HEK293 (cell line): ENCODE measurements at regions not wholly inside any gene's neighbourhood (a gene's known extent, or its start where the extent isn't known, plus 50 kb on each side); places are given as distances from the start of the nearest gene placed in this dataset.

Experiments used
- CTCF ChIA-PET: fragments of 350-600 bp; formaldehyde crosslinking; extraction: SDS; loops from one replicate; lab custom pipeline; 2021; ENCODE audit warnings: antibody characterized with exemption; lab: Yijun Ruan, JAX
- POLR2A ChIA-PET: fragments of 300-600 bp; formaldehyde crosslinking; extraction: SDS; loops from one replicate; lab custom pipeline; 2020; ENCODE audit warnings: antibody characterized with exemption, inconsistent platforms; lab: Yijun Ruan, JAX
- H3K27ac ChIP-seq: fragments of 200-500 bp; sonication (Bioruptor generic); 2 replicates; pipeline ENCODE4 v1.5.1; 2014; ENCODE audit warnings: low read depth, low read length, control low read depth, inconsistent platforms; ENCODE audit errors: extremely low read depth
- H3K36me3 ChIP-seq, 2 experiments: fragments of 200-500 bp in 1 of 2; sonication (Bioruptor generic) in 1 of 2; 1 replicate in 1 of 2; 2 replicates in 1 of 2; pipeline ENCODE4 v1.5.1; 2014 to 2017; ENCODE audit warnings: inconsistent platforms in 2 of 2, low read length in 2 of 2; ENCODE audit not compliant: control insufficient read depth in 2 of 2, insufficient read depth in 1 of 2
- H3K4me1 ChIP-seq: fragments of 200-500 bp; sonication (Bioruptor generic); 2 replicates; pipeline ENCODE4 v1.5.1; 2014; ENCODE audit warnings: mild to moderate bottlenecking, low read length, inconsistent platforms; ENCODE audit not compliant: control insufficient read depth, insufficient read depth
- H3K4me3 ChIP-seq: 2 replicates; pipeline ENCODE4 v1.5.1; 2011; ENCODE audit warnings: low read depth, mild to moderate bottlenecking, control low read depth, low read length, moderate library complexity
- H3K9me3 ChIP-seq: fragments of 200-500 bp; sonication (Bioruptor generic); 2 replicates; pipeline ENCODE4 v1.5.1; 2014; ENCODE audit warnings: low read depth, low read length, inconsistent platforms; ENCODE audit not compliant: control insufficient read depth, insufficient read depth
- BCL11B ChIP-seq: fragments of 450-650 bp; formaldehyde crosslinking; IDR thresholded peaks from 2 replicates; pipeline ENCODE4 v1.5.1; 2016; ENCODE audit warnings: low read depth, missing biosample characterization, missing genetic modification characterization
- KLF8 ChIP-seq: fragments of 450-650 bp; formaldehyde crosslinking; IDR thresholded peaks from 2 replicates; pipeline ENCODE4 v1.5.1; 2016; ENCODE audit warnings: missing biosample characterization, missing genetic modification characterization
- YY1 ChIP-seq: fragments of 450-650 bp; formaldehyde crosslinking; IDR thresholded peaks from 2 replicates; pipeline ENCODE4 v1.5.1; 2018; ENCODE audit warnings: missing biosample characterization, missing genetic modification characterization
- YY2 ChIP-seq: fragments of 450-650 bp; formaldehyde crosslinking; IDR thresholded peaks from 2 replicates; pipeline ENCODE4 v1.5.1; 2016; ENCODE audit warnings: missing biosample characterization, missing genetic modification characterization
- ZBTB20 ChIP-seq: fragments of 450-650 bp; formaldehyde crosslinking; IDR thresholded peaks from 2 replicates; pipeline ENCODE4 v1.5.1; 2016; ENCODE audit warnings: missing biosample characterization, missing genetic modification characterization
- ZEB2 ChIP-seq: fragments of 450-650 bp; formaldehyde crosslinking; IDR thresholded peaks from 2 replicates; pipeline ENCODE4 v1.5.1; 2016; ENCODE audit warnings: missing biosample characterization, missing genetic modification characterization
- ZIC2 ChIP-seq: fragments of 450-650 bp; formaldehyde crosslinking; IDR thresholded peaks from 2 replicates; pipeline ENCODE4 v1.5.1; 2016; ENCODE audit warnings: missing biosample characterization, missing genetic modification characterization
- ZNF169 ChIP-seq: fragments of 450-650 bp; formaldehyde crosslinking; IDR thresholded peaks from 2 replicates; pipeline ENCODE4 v1.5.1; 2016; ENCODE audit warnings: missing biosample characterization, missing genetic modification characterization
- ZNF202 ChIP-seq: fragments of 450-650 bp; formaldehyde crosslinking; IDR thresholded peaks from 2 replicates; pipeline ENCODE4 v1.5.1; 2016; ENCODE audit warnings: missing biosample characterization, missing genetic modification characterization, borderline replicate concordance
- ZNF274 ChIP-seq, 2 experiments: fragments of 200-500 bp in 1 of 2; fragments of 450-650 bp in 1 of 2; sonication (Bioruptor generic) in 1 of 2; formaldehyde crosslinking in 1 of 2; IDR thresholded peaks; 2 replicates each; pipeline versions ENCODE4 v1.5.1 to v1.6.1; 2014 to 2016; ENCODE audit warnings: borderline replicate concordance in 1 of 2, inconsistent platforms in 1 of 2, low read length in 1 of 2, missing biosample characterization in 1 of 2, missing genetic modification characterization in 1 of 2
- ZNF292 ChIP-seq: fragments of 450-650 bp; formaldehyde crosslinking; IDR thresholded peaks from 2 replicates; pipeline ENCODE4 v1.5.1; 2016; ENCODE audit warnings: low read depth, missing biosample characterization, missing genetic modification characterization, borderline replicate concordance
- ZNF335 ChIP-seq: fragments of 450-650 bp; formaldehyde crosslinking; conservative IDR thresholded peaks from 2 replicates; pipeline ENCODE4 v1.5.1; 2016; ENCODE audit warnings: missing biosample characterization, missing genetic modification characterization
- ZNF501 ChIP-seq: fragments of 450-650 bp; formaldehyde crosslinking; IDR thresholded peaks from 2 replicates; pipeline ENCODE4 v1.5.1; 2016; ENCODE audit warnings: missing biosample characterization, missing genetic modification characterization
- ZNF530 ChIP-seq: fragments of 450-650 bp; formaldehyde crosslinking; IDR thresholded peaks from 2 replicates; pipeline ENCODE4 v1.5.1; 2016; ENCODE audit warnings: low read depth, missing biosample characterization, missing genetic modification characterization
- ZNF544 ChIP-seq: fragments of 450-650 bp; formaldehyde crosslinking; IDR thresholded peaks from 2 replicates; pipeline ENCODE4 v1.5.0; 2017; ENCODE audit warnings: missing biosample characterization, missing genetic modification characterization
- ZNF658 ChIP-seq: fragments of 450-650 bp; formaldehyde crosslinking; IDR thresholded peaks from 2 replicates; pipeline ENCODE4; 2016; ENCODE audit warnings: missing biosample characterization, missing genetic modification characterization
- ZNF660 ChIP-seq: fragments of 450-650 bp; IDR thresholded peaks from 2 replicates; pipeline ENCODE4 v1.5.1; 2018; ENCODE audit warnings: missing biosample characterization, mild to moderate bottlenecking, missing genetic modification characterization
- ZNF677 ChIP-seq: fragments of 450-650 bp; IDR thresholded peaks from 2 replicates; pipeline ENCODE4 v1.5.0; 2018; ENCODE audit warnings: missing biosample characterization, mild to moderate bottlenecking, missing genetic modification characterization, moderate library complexity
- ZNF768 ChIP-seq: fragments of 450-650 bp; formaldehyde crosslinking; IDR thresholded peaks from 2 replicates; pipeline ENCODE4 v1.5.1; 2018; ENCODE audit warnings: missing biosample characterization, mild to moderate bottlenecking, missing genetic modification characterization
- ZNF776 ChIP-seq: fragments of 450-650 bp; formaldehyde crosslinking; IDR thresholded peaks from 2 replicates; pipeline ENCODE4 v1.5.0; 2017; ENCODE audit warnings: missing biosample characterization, missing genetic modification characterization, borderline replicate concordance
- ZSCAN16 ChIP-seq: fragments of 450-650 bp; formaldehyde crosslinking; IDR thresholded peaks from 2 replicates; pipeline ENCODE4 v1.5.1; 2016; ENCODE audit warnings: missing biosample characterization, missing genetic modification characterization
- ZSCAN30 ChIP-seq: fragments of 450-650 bp; IDR thresholded peaks from 2 replicates; pipeline ENCODE4 v1.5.1; 2018; ENCODE audit warnings: missing biosample characterization, mild to moderate bottlenecking, missing genetic modification characterization, moderate library complexity
- TF ChIP-seq, protein P1 (sequence below): fragments of 450-650 bp; formaldehyde crosslinking; IDR thresholded peaks from 2 replicates; pipeline ENCODE4 v1.5.1; 2016; ENCODE audit warnings: missing biosample characterization, missing genetic modification characterization
- TF ChIP-seq, protein P2 (sequence below): fragments of 450-650 bp; formaldehyde crosslinking; IDR thresholded peaks from 2 replicates; pipeline ENCODE4 v1.5.1; 2016; ENCODE audit warnings: missing biosample characterization, missing genetic modification characterization
- TF ChIP-seq, protein P3 (sequence below): fragments of 450-650 bp; formaldehyde crosslinking; IDR thresholded peaks from 2 replicates; pipeline ENCODE4 v1.5.1; 2016; ENCODE audit warnings: missing biosample characterization, missing genetic modification characterization
- TF ChIP-seq, protein P4 (sequence below): fragments of 450-650 bp; formaldehyde crosslinking; optimal IDR thresholded peaks from 2 replicates; pipeline ENCODE3; 2016; ENCODE audit warnings: missing biosample characterization, mild to moderate bottlenecking, missing genetic modification characterization

DNA sequence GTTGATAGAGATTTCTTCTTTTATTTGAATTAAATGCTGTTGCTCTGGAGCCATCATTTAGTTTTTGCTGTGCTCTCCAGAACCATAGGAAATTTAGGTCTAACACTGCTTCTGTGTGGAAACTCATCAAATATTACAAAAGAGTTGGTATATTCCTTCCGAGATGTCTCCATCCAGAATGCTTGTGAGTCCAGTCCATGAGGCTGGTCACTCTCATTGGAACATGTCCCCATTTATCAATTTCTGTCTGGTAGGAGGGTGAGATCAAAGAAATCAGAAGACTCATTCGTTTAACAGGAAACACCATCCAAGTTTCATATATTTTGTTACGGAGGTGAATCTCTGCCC is 52.4 kb upstream of the LMO2 start:
- H3K4me1 ChIP-seq, result no peaks in the 10 kb centered on the region
- no peak overlapping the region for H3K27ac ChIP-seq
- CTCF ChIA-PET, result interaction anchor here (1.1 kb wide), 1 partner anchor 44 kb away, joined by 6 read pairs; no protein-coding TSS in a partner anchor
- H3K4me3 ChIP-seq, result no peak overlapping the region
- H3K9me3 ChIP-seq, result no peaks in the 10 kb centered on the region
- H3K36me3 ChIP-seq, result no peaks in the 10 kb centered on the region
- POLR2A ChIA-PET, result no interaction called here
- TF ChIP-seq ZNF292 (no peak), ZNF501 (no peak), ZIC2 (tag by site-specific recombination) (no peak), KLF8 (tag by site-specific recombination) (no peak), ZEB2 (tag by site-specific recombination) (no peak), ZNF530 (tag by site-specific recombination) (no peak), YY2 (tag by site-specific recombination) (no peak), ZNF274 (IDR thresholded peaks at IDR 0.05; ENCODE audit: low read length) (no peak), ZNF274 (tag by site-specific recombination; IDR thresholded peaks at IDR 0.05; ENCODE audit: borderline replicate concordance) (no peak), ZNF677 (tag by site-specific recombination) (no peak), ZNF776 (tag by site-specific recombination) (no peak), ZBTB20 (tag by site-specific recombination) (no peak)
- TF ChIP-seq, protein P1, sequence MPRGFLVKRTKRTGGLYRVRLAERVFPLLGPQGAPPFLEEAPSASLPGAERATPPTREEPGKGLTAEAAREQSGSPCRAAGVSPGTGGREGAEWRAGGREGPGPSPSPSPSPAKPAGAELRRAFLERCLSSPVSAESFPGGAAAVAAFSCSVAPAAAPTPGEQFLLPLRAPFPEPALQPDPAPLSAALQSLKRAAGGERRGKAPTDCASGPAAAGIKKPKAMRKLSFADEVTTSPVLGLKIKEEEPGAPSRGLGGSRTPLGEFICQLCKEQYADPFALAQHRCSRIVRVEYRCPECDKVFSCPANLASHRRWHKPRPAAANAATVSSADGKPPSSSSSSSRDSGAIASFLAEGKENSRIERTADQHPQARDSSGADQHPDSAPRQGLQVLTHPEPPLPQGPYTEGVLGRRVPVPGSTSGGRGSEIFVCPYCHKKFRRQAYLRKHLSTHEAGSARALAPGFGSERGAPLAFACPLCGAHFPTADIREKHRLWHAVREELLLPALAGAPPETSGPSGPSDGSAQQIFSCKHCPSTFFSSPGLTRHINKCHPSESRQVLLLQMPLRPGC (tag by site-specific recombination), result no peak
- TF ChIP-seq, protein P2, sequence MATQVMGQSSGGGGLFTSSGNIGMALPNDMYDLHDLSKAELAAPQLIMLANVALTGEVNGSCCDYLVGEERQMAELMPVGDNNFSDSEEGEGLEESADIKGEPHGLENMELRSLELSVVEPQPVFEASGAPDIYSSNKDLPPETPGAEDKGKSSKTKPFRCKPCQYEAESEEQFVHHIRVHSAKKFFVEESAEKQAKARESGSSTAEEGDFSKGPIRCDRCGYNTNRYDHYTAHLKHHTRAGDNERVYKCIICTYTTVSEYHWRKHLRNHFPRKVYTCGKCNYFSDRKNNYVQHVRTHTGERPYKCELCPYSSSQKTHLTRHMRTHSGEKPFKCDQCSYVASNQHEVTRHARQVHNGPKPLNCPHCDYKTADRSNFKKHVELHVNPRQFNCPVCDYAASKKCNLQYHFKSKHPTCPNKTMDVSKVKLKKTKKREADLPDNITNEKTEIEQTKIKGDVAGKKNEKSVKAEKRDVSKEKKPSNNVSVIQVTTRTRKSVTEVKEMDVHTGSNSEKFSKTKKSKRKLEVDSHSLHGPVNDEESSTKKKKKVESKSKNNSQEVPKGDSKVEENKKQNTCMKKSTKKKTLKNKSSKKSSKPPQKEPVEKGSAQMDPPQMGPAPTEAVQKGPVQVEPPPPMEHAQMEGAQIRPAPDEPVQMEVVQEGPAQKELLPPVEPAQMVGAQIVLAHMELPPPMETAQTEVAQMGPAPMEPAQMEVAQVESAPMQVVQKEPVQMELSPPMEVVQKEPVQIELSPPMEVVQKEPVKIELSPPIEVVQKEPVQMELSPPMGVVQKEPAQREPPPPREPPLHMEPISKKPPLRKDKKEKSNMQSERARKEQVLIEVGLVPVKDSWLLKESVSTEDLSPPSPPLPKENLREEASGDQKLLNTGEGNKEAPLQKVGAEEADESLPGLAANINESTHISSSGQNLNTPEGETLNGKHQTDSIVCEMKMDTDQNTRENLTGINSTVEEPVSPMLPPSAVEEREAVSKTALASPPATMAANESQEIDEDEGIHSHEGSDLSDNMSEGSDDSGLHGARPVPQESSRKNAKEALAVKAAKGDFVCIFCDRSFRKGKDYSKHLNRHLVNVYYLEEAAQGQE (tag by site-specific recombination), result no peak

DNA sequence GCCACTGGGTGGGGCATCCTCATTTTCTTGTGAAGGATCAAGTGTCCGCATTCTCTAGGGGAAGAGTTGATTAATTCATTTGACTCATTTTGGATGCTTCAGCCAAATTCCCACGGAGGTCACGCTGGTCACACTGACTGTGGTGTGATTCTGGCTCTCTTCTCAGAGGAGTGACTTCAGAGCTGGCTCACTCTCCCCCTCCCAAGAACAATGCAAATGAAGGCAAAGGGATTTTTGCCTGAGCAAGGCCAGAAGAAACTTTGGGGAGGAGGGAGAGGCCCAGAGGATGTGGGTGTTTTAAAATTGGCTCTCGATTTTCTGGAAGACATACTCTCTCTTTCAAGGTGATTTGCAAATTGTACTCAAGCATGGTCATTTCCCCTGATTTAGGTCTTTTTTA is 51.1 kb upstream of the LMO2 start:
- no peaks in the 10 kb centered on the region for H3K9me3 ChIP-seq
- no peaks in the 10 kb centered on the region for H3K36me3 ChIP-seq
- CTCF ChIA-PET, result no interaction called here
- no peaks in the 10 kb centered on the region for H3K4me1 ChIP-seq
- H3K27ac ChIP-seq, result no peak overlapping the region
- no peak overlapping the region for H3K4me3 ChIP-seq
- POLR2A ChIA-PET, result no interaction called here
- TF ChIP-seq, protein P3, sequence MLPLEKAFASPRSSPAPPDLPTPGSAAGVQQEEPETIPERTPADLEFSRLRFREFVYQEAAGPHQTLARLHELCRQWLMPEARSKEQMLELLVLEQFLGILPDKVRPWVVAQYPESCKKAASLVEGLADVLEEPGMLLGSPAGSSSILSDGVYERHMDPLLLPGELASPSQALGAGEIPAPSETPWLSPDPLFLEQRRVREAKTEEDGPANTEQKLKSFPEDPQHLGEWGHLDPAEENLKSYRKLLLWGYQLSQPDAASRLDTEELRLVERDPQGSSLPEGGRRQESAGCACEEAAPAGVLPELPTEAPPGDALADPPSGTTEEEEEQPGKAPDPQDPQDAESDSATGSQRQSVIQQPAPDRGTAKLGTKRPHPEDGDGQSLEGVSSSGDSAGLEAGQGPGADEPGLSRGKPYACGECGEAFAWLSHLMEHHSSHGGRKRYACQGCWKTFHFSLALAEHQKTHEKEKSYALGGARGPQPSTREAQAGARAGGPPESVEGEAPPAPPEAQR (tag by site-specific recombination), result no peak
- no peak for TF ChIP-seq ZSCAN16
- TF ChIP-seq ZNF544 (tag by site-specific recombination), result no peak
- TF ChIP-seq ZNF335, result no peak
- no peak for TF ChIP-seq ZNF202
- no peak for TF ChIP-seq ZSCAN30 (tag by site-specific recombination)
- no peak for TF ChIP-seq ZNF660
- TF ChIP-seq ZNF768 (tag by site-specific recombination), result no peak
- TF ChIP-seq YY1, result no peak
- no peak for TF ChIP-seq ZNF169 (tag by site-specific recombination)
- TF ChIP-seq ZNF658 (tag by site-specific recombination), result no peak
- TF ChIP-seq, protein P2 (tag by site-specific recombination), result no peak
- TF ChIP-seq, protein P4, sequence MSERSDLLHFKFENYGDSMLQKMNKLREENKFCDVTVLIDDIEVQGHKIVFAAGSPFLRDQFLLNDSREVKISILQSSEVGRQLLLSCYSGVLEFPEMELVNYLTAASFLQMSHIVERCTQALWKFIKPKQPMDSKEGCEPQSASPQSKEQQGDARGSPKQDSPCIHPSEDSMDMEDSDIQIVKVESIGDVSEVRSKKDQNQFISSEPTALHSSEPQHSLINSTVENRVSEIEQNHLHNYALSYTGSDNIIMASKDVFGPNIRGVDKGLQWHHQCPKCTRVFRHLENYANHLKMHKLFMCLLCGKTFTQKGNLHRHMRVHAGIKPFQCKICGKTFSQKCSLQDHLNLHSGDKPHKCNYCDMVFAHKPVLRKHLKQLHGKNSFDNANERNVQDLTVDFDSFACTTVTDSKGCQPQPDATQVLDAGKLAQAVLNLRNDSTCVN (tag by site-specific recombination), result no peak
- TF ChIP-seq BCL11B (tag by site-specific recombination), result no peak
